NB4 (cell line): ENCODE measurements at regions not wholly inside any gene's neighbourhood (a gene's known extent, or its start where the extent isn't known, plus 50 kb on each side); places are given as distances from the start of the nearest gene placed in this dataset.

Experiments
- DNase-seq: peaks from one replicate; pipeline ENCODE4 v3.0.0; 2010; ENCODE audit warnings: low read depth
- H3K4me3 ChIP-seq: one replicate; pipeline ENCODE4 v1.5.1; 2011; ENCODE audit warnings: mild to moderate bottlenecking, low read depth, low read length, moderate library complexity
- CTCF ChIP-seq: IDR thresholded peaks from one replicate; pipeline ENCODE4 v1.5.1; 2012; ENCODE audit warnings: low read depth, low read length
- MAX ChIP-seq: IDR thresholded peaks from 2 replicates; pipeline ENCODE4 v1.6.1; 2011; ENCODE audit warnings: low read depth, low read length
- MYC ChIP-seq: IDR thresholded peaks from 2 replicates; pipeline ENCODE4 v1.6.1; 2011; ENCODE audit warnings: low read depth, low read length
- POLR2A ChIP-seq: IDR thresholded peaks from 2 replicates; pipeline ENCODE4 v1.6.1; 2011; ENCODE audit warnings: mild to moderate bottlenecking; ENCODE audit not compliant: insufficient read length; ENCODE audit errors: extremely low read depth

DNA sequence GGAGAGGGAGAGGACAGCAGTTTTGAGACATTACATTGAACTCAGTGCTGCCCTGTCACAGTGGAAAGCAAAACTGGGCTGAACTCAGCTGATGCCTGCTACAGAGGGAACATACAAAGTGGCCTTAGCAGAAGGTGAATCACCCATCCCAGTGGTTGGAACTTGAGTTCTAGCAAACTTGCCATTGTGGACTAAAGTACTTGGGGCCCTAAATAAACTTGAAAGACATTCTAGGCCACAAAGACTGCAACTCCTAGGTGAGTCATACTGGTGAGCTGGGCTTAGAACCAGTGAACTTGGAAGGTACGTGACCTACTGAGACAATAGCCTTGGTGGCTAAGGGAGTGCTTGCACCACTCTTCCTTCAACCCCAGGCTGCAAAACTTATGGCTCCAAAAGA, 155.7 kb upstream of the RIOK2 start:
- no peak for DNase-seq
- TF ChIP-seq MAX (no peak), POLR2A (no peak), MYC (no peak), CTCF (no peak)
- H3K4me3 ChIP-seq = no peak overlapping the region

GRCh38 chr5:97355775-97356174, 172.7 kb upstream of the RIOK2 start:
- no peak overlapping the region for H3K4me3 ChIP-seq
- no peak for TF ChIP-seq MYC
- no peak for TF ChIP-seq POLR2A
- no peak for TF ChIP-seq MAX
- no peak for TF ChIP-seq CTCF
- DNase-seq = no peak

DNA sequence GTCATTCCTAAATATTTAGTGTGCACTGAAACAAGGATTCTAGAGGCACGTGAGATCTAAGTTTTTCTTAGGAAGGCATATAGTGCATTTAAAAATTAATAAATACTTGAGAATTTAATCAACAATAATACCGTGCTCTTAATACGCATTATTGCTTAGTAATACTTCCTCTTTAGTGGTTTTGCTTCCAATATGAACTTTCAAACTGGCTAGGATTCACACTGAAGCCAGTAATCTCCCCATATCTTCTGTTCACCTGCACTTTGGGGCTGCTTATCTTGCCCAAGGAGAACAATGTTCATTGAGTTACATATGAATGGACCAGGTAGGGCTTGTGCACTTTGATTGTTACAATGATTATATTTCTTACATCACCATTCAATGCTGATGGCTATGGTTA, 180.5 kb upstream of the RIOK2 start:
- no peak for DNase-seq
- H3K4me3 ChIP-seq = no peak overlapping the region
- no peak for TF ChIP-seq POLR2A
- no peak for TF ChIP-seq MAX
- TF ChIP-seq CTCF = no peak
- no peak for TF ChIP-seq MYC

DNA sequence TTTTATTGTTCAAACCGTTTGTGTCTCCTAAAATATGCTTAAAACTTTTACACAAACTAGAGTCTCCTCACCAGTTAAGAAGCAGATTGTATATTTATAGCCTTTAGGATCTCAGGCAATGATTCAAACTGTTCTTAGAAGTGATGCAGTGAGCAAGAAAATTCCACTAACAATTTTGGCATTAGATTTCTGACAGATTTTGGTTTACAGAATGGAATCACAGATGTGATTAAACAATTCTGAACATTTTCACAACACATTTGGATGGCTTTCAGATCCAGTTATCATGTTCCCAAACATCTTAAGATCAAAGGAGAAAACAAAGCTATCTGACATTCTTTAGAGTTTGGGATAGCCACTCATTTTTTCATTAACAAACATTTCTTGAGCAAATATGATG, 181.7 kb upstream of the RIOK2 start:
- H3K4me3 ChIP-seq = no peak overlapping the region
- no peak for DNase-seq
- TF ChIP-seq MYC (no peak), CTCF (no peak), POLR2A (no peak), MAX (no peak)

GRCh38 chr5:97365163-97365845, 182.3 kb upstream of the RIOK2 start:
- TF ChIP-seq POLR2A = no peak
- no peak for DNase-seq
- H3K4me3 ChIP-seq = no peak overlapping the region

GRCh38 chr5:97365918-97366317, 182.9 kb upstream of the RIOK2 start:
- DNase-seq = no peak
- TF ChIP-seq CTCF (no peak), MYC (no peak), MAX (no peak), POLR2A (no peak)
- no peak overlapping the region for H3K4me3 ChIP-seq
